Urothelium cell line (cell line): ENCODE measurements at regions not wholly inside any gene's neighbourhood (a gene's known extent, or its start where the extent isn't known, plus 50 kb on each side); places are given as distances from the start of the nearest gene placed in this dataset.
"Not testable (repeated sequence)": the region's sequence is repeated elsewhere in the genome, so short reads cannot be mapped to it uniquely, and the experiment has no call there.

Source experiments
- DNase-seq: peaks from one replicate; pipeline ENCODE4 v3.0.0; 2011; ENCODE audit warnings: low spot score, mixed read lengths
- FAIRE-seq: peaks from 2 replicates; lab custom pipeline; 2011; peaks lifted over from hg19 to GRCh38; lab: Jason Lieb, UNC

GRCh38 chr13:64538711-64539110, 2691.4 kb downstream of the PCDH9 start:
- FAIRE-seq (no peak), DNase-seq (no peak)

- DNase-seq = no peak
- no peak for FAIRE-seq
These were observed 2695.8 kb downstream of the PCDH9 start for GRCh38 chr13:64534302-64534701.

GRCh38 chr13:64531400-64531799, 2698.7 kb downstream of the PCDH9 start:
- DNase-seq (no peak), FAIRE-seq (no peak)

GRCh38 chr13:64529874-64530485, 2700.2 kb downstream of the PCDH9 start:
- FAIRE-seq (no peak), DNase-seq (peak; percentile 5)

- no peak for FAIRE-seq
These were observed 2701.3 kb downstream of the PCDH9 start for GRCh38 chr13:64528838-64529237.

GRCh38 chr13:64527561-64527960, 2702.6 kb downstream of the PCDH9 start:
- no peak for DNase-seq
- no peak for FAIRE-seq

More at GRCh38 chr13:64528838-64529237, 2701.3 kb downstream of the PCDH9 start:
- DNase-seq = no peak

GRCh38 chr13:64525687-64526086, 2704.4 kb downstream of the PCDH9 start:
- no peak for FAIRE-seq
- no peak for DNase-seq

- FAIRE-seq = no peak
- DNase-seq = no peak
These were observed 2719.4 kb downstream of the PCDH9 start for GRCh38 chr13:64510747-64511146.

GRCh38 chr13:64506246-64506645, 2723.9 kb downstream of the PCDH9 start:
- no peak for DNase-seq
- no peak for FAIRE-seq

- DNase-seq = no peak
- FAIRE-seq = no peak
These were observed 2724.7 kb downstream of the PCDH9 start for GRCh38 chr13:64505336-64505910.

GRCh38 chr13:64488731-64489130, 2741.4 kb downstream of the PCDH9 start:
- DNase-seq (no peak), FAIRE-seq (no peak)

- DNase-seq (no peak), FAIRE-seq (no peak)
These were observed 2747.8 kb downstream of the PCDH9 start for GRCh38 chr13:64482373-64482772.

- DNase-seq (no peak), FAIRE-seq (no peak)
These were observed 2749.5 kb downstream of the PCDH9 start for GRCh38 chr13:64480672-64481071.

GRCh38 chr13:64480211-64480610, 2749.9 kb downstream of the PCDH9 start:
- DNase-seq (no peak), FAIRE-seq (no peak)

GRCh38 chr13:64477146-64477545, 2753.0 kb downstream of the PCDH9 start:
- FAIRE-seq = no peak
- DNase-seq = no peak

GRCh38 chr13:64476041-64476568, 2754.0 kb downstream of the PCDH9 start:
- DNase-seq, FAIRE-seq: not testable (repeated sequence)

GRCh38 chr13:64471916-64472315, 2758.2 kb downstream of the PCDH9 start:
- FAIRE-seq (no peak), DNase-seq (no peak)

- FAIRE-seq = no peak
- DNase-seq = no peak
These were observed 2759.4 kb downstream of the PCDH9 start for GRCh38 chr13:64470751-64471150.

GRCh38 chr13:64459778-64460177, 2770.4 kb downstream of the PCDH9 start:
- DNase-seq = no peak
- no peak for FAIRE-seq

GRCh38 chr13:64457976-64458375, 2772.2 kb downstream of the PCDH9 start:
- FAIRE-seq (no peak), DNase-seq (no peak)

GRCh38 chr13:64455124-64455523, 2775.0 kb downstream of the PCDH9 start:
- no peak for FAIRE-seq
- no peak for DNase-seq

- DNase-seq (no peak), FAIRE-seq (no peak)
These were observed 2776.3 kb downstream of the PCDH9 start for GRCh38 chr13:64453831-64454230.

- DNase-seq (no peak), FAIRE-seq (no peak)
These were observed 2783.8 kb downstream of the PCDH9 start for GRCh38 chr13:64446372-64446771.
